ENCODE measurements at regions not wholly inside any gene's neighbourhood (a gene's known extent, or its start where the extent isn't known, plus 50 kb on each side); places are given as distances from the start of the nearest gene placed in this dataset.

DNA sequence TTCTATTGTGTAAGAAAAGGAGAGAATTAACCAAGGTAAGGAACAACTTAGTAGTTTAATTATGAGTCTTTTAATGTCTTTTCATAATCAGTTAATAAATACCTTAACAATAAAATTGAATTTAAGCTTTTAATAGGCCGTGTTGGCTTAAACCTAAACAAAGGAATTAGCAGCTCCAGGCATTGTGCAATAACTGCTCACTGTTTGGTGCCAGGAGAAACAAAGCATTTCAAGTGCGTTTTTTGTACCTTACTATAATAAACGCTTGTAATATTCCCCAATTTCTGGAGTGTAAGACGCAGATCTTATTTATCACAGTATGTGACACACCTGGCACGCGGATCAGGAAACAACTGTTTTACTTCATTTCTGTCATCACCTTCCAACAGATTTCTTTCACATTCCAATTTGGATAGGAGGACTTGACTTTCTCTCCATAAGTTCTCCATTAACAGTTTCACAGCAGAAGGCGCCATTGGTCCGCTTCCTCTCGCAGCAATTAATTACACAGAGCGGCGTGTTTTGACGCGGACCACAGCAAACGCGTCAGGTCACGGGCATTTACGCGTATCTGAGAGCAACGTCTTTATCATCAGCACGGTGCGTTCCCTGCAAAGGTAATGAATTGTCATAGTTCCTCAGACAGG is 335.8 kb upstream of the NT5E start:
- Histone ChIP-seq H3K9me2 (replicated peaks; ENCODE audit: insufficient read depth, low read length) (no peaks in the 10 kb centered on the region), H3K9ac (ENCODE audit: low read length) (no peak overlapping the region), H3K4me3 (ENCODE audit: insufficient read depth, low read length, poor library complexity, severe bottlenecking) (no peak overlapping the region), H2AFZ (ENCODE audit: low read depth, low read length, severe bottlenecking) (no peak overlapping the region), H3K4me2 (ENCODE audit: low read depth, low read length, poor library complexity, severe bottlenecking) (no peak overlapping the region), H3K27ac (ENCODE audit: low read depth, low read length) (no peak overlapping the region), H4K20me1 (ENCODE audit: low read depth, low read length) (no peaks in the 10 kb centered on the region), H3F3A (ENCODE audit: insufficient read depth) (no peaks in the 10 kb centered on the region), H3K36me3 (ENCODE audit: low read length) (no peaks in the 10 kb centered on the region), H3K9me3 (ENCODE audit: insufficient read depth, low read length) (no peaks in the 10 kb centered on the region), H3K27me3 (ENCODE audit: low read length) (no peaks in the 10 kb centered on the region), H3K79me2 (ENCODE audit: insufficient read depth, low read length) (no peaks in the 10 kb centered on the region)
- TF ChIP-seq EZH2phosphoT487 (conservative IDR thresholded peaks at IDR 0.05; ENCODE audit: low read length) (no peak), CTCF (IDR thresholded peaks at IDR 0.05; ENCODE audit: insufficient read depth, low read length, poor library complexity, severe bottlenecking) (no peak)

DNA sequence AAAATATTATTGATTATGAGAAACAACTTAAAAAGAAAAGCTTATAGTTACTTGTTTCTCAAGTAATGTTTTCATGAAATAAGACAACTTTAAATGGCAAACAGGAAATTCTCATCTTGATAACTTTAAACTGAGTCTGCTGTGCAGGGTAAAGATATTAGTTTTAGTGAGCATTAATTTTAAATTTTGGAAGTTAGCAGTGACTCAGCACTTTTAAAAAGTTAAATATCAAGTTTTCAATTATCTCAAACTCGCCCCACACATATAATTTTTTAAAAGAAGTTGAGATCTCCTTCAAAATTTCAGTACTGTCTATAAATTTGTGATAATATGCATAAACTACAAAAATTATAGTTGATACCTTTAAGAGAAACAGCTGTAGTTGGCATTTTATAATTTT is 337.3 kb upstream of the NT5E start:
- H2AFZ ChIP-seq (ENCODE audit: low read depth, low read length, severe bottlenecking): no peak overlapping the region
- no peaks in the 10 kb centered on the region for H3K9me3 ChIP-seq (ENCODE audit: insufficient read depth, low read length)
- H3K4me2 ChIP-seq (ENCODE audit: low read depth, low read length, poor library complexity, severe bottlenecking): no peak overlapping the region
- no peaks in the 10 kb centered on the region for H3K79me2 ChIP-seq (ENCODE audit: insufficient read depth, low read length)
- H3K27me3 ChIP-seq (ENCODE audit: low read length): no peaks in the 10 kb centered on the region
- H3K9ac ChIP-seq (ENCODE audit: low read length): no peak overlapping the region
- H3K27ac ChIP-seq (ENCODE audit: low read depth, low read length): no peak overlapping the region
- H3K4me3 ChIP-seq (ENCODE audit: insufficient read depth, low read length, poor library complexity, severe bottlenecking): no peak overlapping the region
- no peak for TF ChIP-seq EZH2phosphoT487 (conservative IDR thresholded peaks at IDR 0.05; ENCODE audit: low read length)
- no peak for TF ChIP-seq CTCF (IDR thresholded peaks at IDR 0.05; ENCODE audit: insufficient read depth, low read length, poor library complexity, severe bottlenecking)
- H3K9me2 ChIP-seq (replicated peaks; ENCODE audit: insufficient read depth, low read length): no peaks in the 10 kb centered on the region
- H3K36me3 ChIP-seq (ENCODE audit: low read length): no peaks in the 10 kb centered on the region
- no peaks in the 10 kb centered on the region for H3F3A ChIP-seq (ENCODE audit: insufficient read depth)
- no peaks in the 10 kb centered on the region for H4K20me1 ChIP-seq (ENCODE audit: low read depth, low read length)

GRCh38 chr6:85111481-85112011 is 338.3 kb upstream of the NT5E start:
- no peaks in the 10 kb centered on the region for H3F3A ChIP-seq (ENCODE audit: insufficient read depth)
- no peaks in the 10 kb centered on the region for H3K36me3 ChIP-seq (ENCODE audit: low read length)
- no peak overlapping the region for H3K9ac ChIP-seq (ENCODE audit: low read length)
- H3K4me3 ChIP-seq (ENCODE audit: insufficient read depth, low read length, poor library complexity, severe bottlenecking): no peak overlapping the region
- H4K20me1 ChIP-seq (ENCODE audit: low read depth, low read length): no peaks in the 10 kb centered on the region
- no peaks in the 10 kb centered on the region for H3K9me2 ChIP-seq (replicated peaks; ENCODE audit: insufficient read depth, low read length)
- no peak for TF ChIP-seq CTCF (IDR thresholded peaks at IDR 0.05; ENCODE audit: insufficient read depth, low read length, poor library complexity, severe bottlenecking)
- no peak for TF ChIP-seq EZH2phosphoT487 (conservative IDR thresholded peaks at IDR 0.05; ENCODE audit: low read length)
- no peaks in the 10 kb centered on the region for H3K9me3 ChIP-seq (ENCODE audit: insufficient read depth, low read length)
- no peaks in the 10 kb centered on the region for H3K79me2 ChIP-seq (ENCODE audit: insufficient read depth, low read length)
- no peak overlapping the region for H2AFZ ChIP-seq (ENCODE audit: low read depth, low read length, severe bottlenecking)
- H3K27ac ChIP-seq (ENCODE audit: low read depth, low read length): no peak overlapping the region
- H3K4me2 ChIP-seq (ENCODE audit: low read depth, low read length, poor library complexity, severe bottlenecking): no peak overlapping the region
- no peaks in the 10 kb centered on the region for H3K27me3 ChIP-seq (ENCODE audit: low read length)
